K562 (cell line): ENCODE measurements at regions not wholly inside any gene's neighbourhood (a gene's known extent, or its start where the extent isn't known, plus 50 kb on each side); places are given as distances from the start of the nearest gene placed in this dataset.

Source experiments
- ATAC-seq: fragments of 200-7000 bp; cut with Tn5 transposase; 3 replicates; pipeline ENCODE4 v1.9.1; 2020; ENCODE audit warnings: moderate library complexity
- BruUV-seq: library from RNA; stranded (reverse); fragments of 400-500 nt; replicated peaks from 2 replicates; lab custom pipeline; 2021; lab: Mats Ljungman, UMichigan
- CTCF ChIA-PET: fragments of 300-600 bp; formaldehyde crosslinking; extraction: SDS; loops from one replicate; lab custom pipeline; 2021; ENCODE audit warnings: low intra/inter-chr PET ratio; lab: Yijun Ruan, JAX
- POLR2A ChIA-PET: fragments of 300-600, 350-650 bp; sonication (Branson Sonifier 250); formaldehyde crosslinking; extraction: SDS; loops from one replicate; lab custom pipeline; 2021; ENCODE audit warnings: antibody characterized with exemption, inconsistent platforms; lab: Yijun Ruan, JAX
- DNase-seq, 4 experiments: peaks; one replicate each; pipeline versions ENCODE4 v3.0.0 to v3.0.0-alpha.2; 2011 to 2018; ENCODE audit warnings: low spot score in 3 of 4, mixed read lengths in 3 of 4; ENCODE audit errors: extremely low read depth in 1 of 4
- FAIRE-seq: peaks from 2 replicates; lab custom pipeline; 2011; peaks lifted over from hg19 to GRCh38; lab: Jason Lieb, UNC
- H2AFZ ChIP-seq: 2 replicates; pipeline ENCODE4 v1.6.0; 2011; ENCODE audit warnings: low read depth, low read length, control low read depth, inconsistent platforms
- H3K27ac ChIP-seq: fragments of 200-600 bp; 3 replicates; pipeline ENCODE4 v1.8.0; 2011; ENCODE audit warnings: low read depth, mild to moderate bottlenecking, control low read depth, inconsistent platforms, low read length, moderate library complexity, mixed read lengths; ENCODE audit errors: extremely low read depth
- H3K27me3 ChIP-seq, 2 experiments: fragments of 300-600 bp in 1 of 2; 2 replicates in 1 of 2; 3 replicates in 1 of 2; pipeline versions ENCODE4 v1.6.0 to v1.8.0; 2011; ENCODE audit warnings: inconsistent platforms in 2 of 2, low read length in 2 of 2, mild to moderate bottlenecking in 1 of 2, mixed read lengths in 1 of 2, moderate library complexity in 1 of 2; ENCODE audit not compliant: control insufficient read depth in 2 of 2, insufficient read depth in 2 of 2
- H3K36me3 ChIP-seq: fragments of 300-600 bp; 3 replicates; pipeline ENCODE4 v1.8.0; 2011; ENCODE audit warnings: mild to moderate bottlenecking, low read length, inconsistent platforms; ENCODE audit not compliant: control insufficient read depth, insufficient read depth
- H3K4me1 ChIP-seq, 2 experiments: fragments of 200-600 bp in 1 of 2; replicated peaks in 1 of 2; 2 replicates in 1 of 2; 3 replicates in 1 of 2; pipeline versions ENCODE4 v1.5.1 to v1.8.0; 2011; ENCODE audit warnings: inconsistent platforms in 2 of 2, low read length in 2 of 2, mild to moderate bottlenecking in 1 of 2, mixed read lengths in 1 of 2, moderate library complexity in 1 of 2; ENCODE audit not compliant: control insufficient read depth in 2 of 2, insufficient read depth in 2 of 2
- H3K4me2 ChIP-seq: 2 replicates; pipeline ENCODE4 v1.6.1; 2011; ENCODE audit warnings: low read length, control low read depth, inconsistent platforms, mixed read lengths; ENCODE audit not compliant: insufficient read depth
- H3K4me3 ChIP-seq: fragments of 200-600 bp; sonication (generic), shearing (Covaris generic); 2 replicates; pipeline ENCODE4 v1.5.1; 2016; ENCODE audit warnings: control low read depth, inconsistent platforms
- H3K79me2 ChIP-seq: fragments of 200-600 bp; 3 replicates; pipeline ENCODE4 v1.8.0; 2011; ENCODE audit warnings: low read length, inconsistent platforms; ENCODE audit not compliant: control insufficient read depth, insufficient read depth
- H3K9ac ChIP-seq, 2 experiments: 2 replicates each; pipeline versions ENCODE4 v1.6.0 to v1.6.1; 2011; ENCODE audit warnings: low read depth in 2 of 2, low read length in 2 of 2, control low read depth in 1 of 2, inconsistent platforms in 1 of 2, mild to moderate bottlenecking in 1 of 2, mixed read lengths in 1 of 2; ENCODE audit not compliant: insufficient read depth in 1 of 2
- H3K9me1 ChIP-seq: one replicate; pipeline ENCODE4 v1.6.0; 2011; ENCODE audit warnings: inconsistent platforms, mild to moderate bottlenecking, low read length, moderate library complexity; ENCODE audit not compliant: control insufficient read depth, insufficient read depth
- H3K9me3 ChIP-seq: replicated peaks from 2 replicates; pipeline ENCODE4 v1.5.1; 2011; ENCODE audit warnings: low read depth, low read length, inconsistent platforms; ENCODE audit not compliant: control insufficient read depth, insufficient read depth
- H4K20me1 ChIP-seq: replicated peaks from 2 replicates; pipeline ENCODE4 v1.6.1; 2011; ENCODE audit warnings: low read length, inconsistent platforms, mixed read lengths; ENCODE audit not compliant: control insufficient read depth, insufficient read depth
- AFF1 ChIP-seq, 2 experiments: fragments of 450-650 bp; IDR thresholded peaks; 2 replicates each; pipeline ENCODE4 v1.6.1; 2018; ENCODE audit warnings: mild to moderate bottlenecking in 2 of 2, low read depth in 1 of 2; ENCODE audit not compliant: partially characterized antibody in 2 of 2
- CBFA2T3 ChIP-seq: fragments of 450-650 bp; IDR thresholded peaks from 2 replicates; pipeline ENCODE4 v1.6.1; 2017
- CBX5 ChIP-seq: IDR thresholded peaks from 2 replicates; pipeline ENCODE4 v1.6.1; 2014; ENCODE audit warnings: low read depth, borderline replicate concordance
- CREB5 ChIP-seq: fragments of 250-450 bp; sonication (Bioruptor Pico); IDR thresholded peaks from 2 replicates; pipeline ENCODE4 v1.5.0; 2020; ENCODE audit warnings: mild to moderate bottlenecking
- FOS ChIP-seq: IDR thresholded peaks from 3 replicates; pipeline ENCODE4 v1.6.1; 2011; ENCODE audit not compliant: insufficient read length; ENCODE audit errors: extremely low read depth
- FOXM1 ChIP-seq, 2 experiments: fragments of 450-650 bp in 1 of 2; sonication (generic) in 1 of 2; formaldehyde crosslinking in 1 of 2; IDR thresholded peaks; 2 replicates each; pipeline versions ENCODE4 v1.6.1 to v1.9.0; 2017 to 2022; ENCODE audit warnings: low read depth in 2 of 2, mild to moderate bottlenecking in 2 of 2, missing genetic modification reagents in 1 of 2, moderate library complexity in 1 of 2
- PCBP2 ChIP-seq: fragments of 200-400 bp; formaldehyde crosslinking; IDR thresholded peaks from 2 replicates; pipeline ENCODE4 v1.6.1; 2018; ENCODE audit warnings: low read length, low read depth, mild to moderate bottlenecking, moderate library complexity; ENCODE audit not compliant: poor library complexity, severe bottlenecking
- PHF20 ChIP-seq: fragments of 450-650 bp; IDR thresholded peaks from 2 replicates; pipeline ENCODE4 v1.6.1; 2018; ENCODE audit not compliant: partially characterized antibody
- PHF21A ChIP-seq: fragments of 450-650 bp; IDR thresholded peaks from 2 replicates; pipeline ENCODE4 v1.6.1; 2017; ENCODE audit warnings: low read depth, borderline replicate concordance
- RBM14 ChIP-seq: fragments of 200-400 bp; formaldehyde crosslinking; IDR thresholded peaks from 2 replicates; pipeline ENCODE4 v1.6.1; 2018; ENCODE audit warnings: low read depth, mild to moderate bottlenecking, low read length, moderate library complexity, borderline replicate concordance; ENCODE audit not compliant: insufficient read depth
- SAFB2 ChIP-seq: fragments of 200-400 bp; formaldehyde crosslinking; IDR thresholded peaks from 2 replicates; pipeline ENCODE4 v1.6.1; 2018; ENCODE audit warnings: borderline replicate concordance, low read length, low read depth, moderate library complexity; ENCODE audit not compliant: severe bottlenecking
- in situ Hi-C: fragments of 300-500 bp; cut with MboI; formaldehyde crosslinking; loops from 4 replicates; pipeline ENCODE4 v1.15.0; 2018; ENCODE audit warnings: inconsistent platforms, mixed read lengths
- intact Hi-C: fragments of 100-400 bp; cut with micrococcal nuclease; formaldehyde crosslinking; loops from 2 replicates; pipeline ENCODE4 v1.14.2; 2022
- TF ChIP-seq, protein P1 (sequence below): sonication (generic); formaldehyde crosslinking; IDR thresholded peaks from 2 replicates; pipeline ENCODE4 v1.9.0; 2022; ENCODE audit warnings: mild to moderate bottlenecking, missing genetic modification reagents
- TF ChIP-seq, protein P2 (sequence below), 3 experiments: fragments of 200-800 bp in 1 of 3; sonication (Bioruptor generic) in 1 of 3; sonication (generic) in 1 of 3; formaldehyde crosslinking in 1 of 3; IDR thresholded peaks; 2 replicates each; pipeline versions ENCODE4 v1.6.1 to v1.8.0; 2016 to 2022; ENCODE audit warnings: mild to moderate bottlenecking in 2 of 3, missing compliant biosample characterization in 2 of 3, missing genetic modification characterization in 2 of 3, missing genetic modification reagents in 1 of 3

- BruUV-seq: no TSS peak
- Histone ChIP-seq H4K20me1 (no peaks in the 10 kb centered on the region), H3K79me2 (no peaks in the 10 kb centered on the region), H2AFZ (no peak overlapping the region), H3K27ac (no peak overlapping the region), H3K36me3 (no peaks in the 10 kb centered on the region), H3K4me1 (no peaks in the 10 kb centered on the region), H3K4me2 (no peak overlapping the region), H3K4me3 (no peak overlapping the region), H3K9me3 (no peaks in the 10 kb centered on the region), H3K27me3 (no peaks in the 10 kb centered on the region), H3K9me1 (no peaks in the 10 kb centered on the region), H3K9ac (no peak overlapping the region)
- ChIA-PET POLR2A (no interaction called here), CTCF (no interaction called here)
- no peak for DNase-seq
- no peak for FAIRE-seq
- ATAC-seq: no peak
- in situ Hi-C loops: no loop called here
- intact Hi-C loops: no loop called here
- TF ChIP-seq AFF1 (IDR thresholded peaks at IDR 0.05; ENCODE audit: low read depth in 1 of 2, partially characterized antibody in 2 of 2): no peak
- TF ChIP-seq CBFA2T3: no peak
- TF ChIP-seq PCBP2: no peak
- no peak for TF ChIP-seq RBM14
- no peak for TF ChIP-seq SAFB2
- TF ChIP-seq PHF20: no peak
- no peak for TF ChIP-seq FOXM1 (IDR thresholded peaks at IDR 0.05; ENCODE audit: low read depth)
- no peak for TF ChIP-seq FOXM1 (CRISPR knock-in tag; IDR thresholded peaks at IDR 0.05; ENCODE audit: low read depth)
- TF ChIP-seq FOS: no peak
- TF ChIP-seq, protein P1, sequence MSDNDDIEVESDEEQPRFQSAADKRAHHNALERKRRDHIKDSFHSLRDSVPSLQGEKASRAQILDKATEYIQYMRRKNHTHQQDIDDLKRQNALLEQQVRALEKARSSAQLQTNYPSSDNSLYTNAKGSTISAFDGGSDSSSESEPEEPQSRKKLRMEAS (CRISPR knock-in tag): no peak
- no peak for TF ChIP-seq CBX5
- no peak for TF ChIP-seq PHF21A
- TF ChIP-seq, protein P2, sequence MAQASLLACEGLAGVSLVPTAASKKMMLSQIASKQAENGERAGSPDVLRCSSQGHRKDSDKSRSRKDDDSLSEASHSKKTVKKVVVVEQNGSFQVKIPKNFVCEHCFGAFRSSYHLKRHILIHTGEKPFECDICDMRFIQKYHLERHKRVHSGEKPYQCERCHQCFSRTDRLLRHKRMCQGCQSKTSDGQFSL (CRISPR knock-in tag; IDR thresholded peaks at IDR 0.05): no peak
- TF ChIP-seq, protein P2 (tag; IDR thresholded peaks at IDR 0.05): no peak
- TF ChIP-seq CREB5 (CRISPR knock-in tag): no peak
Observed at GRCh38 chr5:88426441-88426840, 157.8 kb upstream of the TMEM161B start.
